Islet of Langerhans (tissue), 1 donor: ENCODE measurements at regions not wholly inside any gene's neighbourhood (a gene's known extent, or its start where the extent isn't known, plus 50 kb on each side); places are given as distances from the start of the nearest gene placed in this dataset.

Experiments
- FAIRE-seq: peaks from one replicate; lab custom pipeline; 2011; peaks lifted over from hg19 to GRCh38; lab: Jason Lieb, UNC

- no peak for FAIRE-seq
These were observed 162.4 kb upstream of the B3GAT1 start for GRCh38 chr11:134574425-134574824.

GRCh38 chr11:134573857-134574256, 161.8 kb upstream of the B3GAT1 start:
- FAIRE-seq = no peak

DNA sequence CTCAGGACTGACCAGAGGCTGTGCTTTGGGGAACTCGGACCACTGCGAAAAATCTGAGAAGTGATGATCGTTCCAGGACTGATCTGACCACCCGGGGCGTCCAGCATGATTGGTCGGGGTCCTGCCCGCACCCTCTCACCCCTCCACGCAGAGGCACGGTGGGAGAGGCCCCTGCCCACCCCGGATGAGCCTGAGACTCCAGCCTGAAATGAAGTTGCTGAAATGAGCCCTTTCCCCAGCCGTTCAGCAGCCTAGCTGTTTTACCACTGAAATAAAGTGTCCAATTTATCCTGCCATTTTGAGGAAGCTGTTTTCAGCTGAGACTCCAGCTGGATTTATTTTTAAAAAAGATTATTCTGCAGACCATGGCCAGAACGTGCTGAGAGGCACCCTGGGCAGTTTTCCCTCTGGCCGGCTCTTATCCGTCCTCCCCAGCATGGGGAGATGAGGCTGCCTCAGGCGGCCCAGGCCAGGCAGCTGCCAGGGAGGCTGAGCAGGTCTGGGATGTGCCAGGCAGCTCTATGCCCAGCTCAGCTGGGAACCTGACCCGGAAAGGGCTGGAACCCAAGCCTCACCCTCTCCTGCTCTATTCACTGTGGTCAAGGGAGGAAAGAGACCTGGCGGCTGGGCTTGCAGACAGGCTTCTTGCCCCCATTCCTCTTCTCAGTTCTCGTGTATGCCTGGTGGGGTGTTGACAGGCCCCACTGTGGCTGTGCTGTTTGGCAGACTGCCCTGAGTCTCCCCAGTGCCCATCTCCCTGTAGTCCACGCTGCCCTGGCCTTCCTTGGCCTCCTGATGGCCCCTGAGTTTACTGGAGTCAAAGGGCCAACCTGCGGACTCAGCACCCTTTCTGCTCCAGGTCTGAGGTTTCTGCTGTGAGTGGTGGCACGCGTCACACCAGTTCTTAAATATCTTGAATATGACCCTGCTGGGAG, 161.0 kb upstream of the B3GAT1 start:
- no peak for FAIRE-seq

DNA sequence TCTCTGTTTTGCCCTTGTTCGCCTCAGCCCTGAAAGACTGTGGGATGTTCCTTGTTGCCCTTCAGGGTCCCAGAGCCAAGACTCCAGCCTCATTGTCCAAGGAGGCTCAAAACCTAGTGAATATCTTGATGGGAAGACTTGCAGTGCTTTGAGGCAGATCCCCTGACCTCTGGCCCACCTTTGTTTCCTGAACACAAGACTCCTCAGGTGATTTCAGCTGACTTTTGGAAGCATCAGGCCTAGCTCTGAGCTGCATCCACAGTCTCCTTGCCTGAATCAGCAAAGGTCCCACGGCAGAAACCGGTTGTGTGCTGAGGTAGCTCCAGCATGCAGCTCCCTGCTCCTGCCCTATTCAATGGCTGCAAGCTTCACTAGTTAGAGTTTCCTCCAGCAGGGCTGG, 159.3 kb upstream of the B3GAT1 start:
- FAIRE-seq = no peak

- FAIRE-seq = no peak
These were observed 157.2 kb upstream of the B3GAT1 start for GRCh38 chr11:134569195-134569594.

GRCh38 chr11:134566311-134566710, 154.3 kb upstream of the B3GAT1 start:
- FAIRE-seq = no peak

GRCh38 chr11:134565343-134565891, 153.4 kb upstream of the B3GAT1 start:
- no peak for FAIRE-seq

- no peak for FAIRE-seq
These were observed 152.6 kb upstream of the B3GAT1 start for GRCh38 chr11:134564472-134565200.

GRCh38 chr11:134562941-134563471, 151.0 kb upstream of the B3GAT1 start:
- FAIRE-seq = no peak

DNA sequence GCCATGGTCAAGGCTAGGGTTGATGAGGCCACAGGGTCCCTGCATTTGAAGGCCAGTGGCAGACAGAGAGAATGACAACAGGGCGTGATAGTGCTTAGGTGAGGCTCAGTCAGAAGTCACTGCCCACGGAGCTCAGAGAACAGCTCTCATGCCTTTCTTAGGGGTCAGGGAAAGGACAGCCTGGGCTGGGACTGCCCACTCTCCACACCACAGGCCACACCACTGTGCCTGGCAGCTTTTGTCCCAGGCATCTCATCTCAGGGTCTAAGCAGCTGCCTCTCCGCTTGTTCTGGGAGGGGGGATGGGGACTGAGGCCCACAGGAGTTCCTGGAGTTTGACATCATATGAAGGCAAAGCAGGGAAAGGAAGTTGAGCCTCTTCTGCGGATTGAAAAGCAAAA, 150.2 kb upstream of the B3GAT1 start:
- FAIRE-seq = no peak

DNA sequence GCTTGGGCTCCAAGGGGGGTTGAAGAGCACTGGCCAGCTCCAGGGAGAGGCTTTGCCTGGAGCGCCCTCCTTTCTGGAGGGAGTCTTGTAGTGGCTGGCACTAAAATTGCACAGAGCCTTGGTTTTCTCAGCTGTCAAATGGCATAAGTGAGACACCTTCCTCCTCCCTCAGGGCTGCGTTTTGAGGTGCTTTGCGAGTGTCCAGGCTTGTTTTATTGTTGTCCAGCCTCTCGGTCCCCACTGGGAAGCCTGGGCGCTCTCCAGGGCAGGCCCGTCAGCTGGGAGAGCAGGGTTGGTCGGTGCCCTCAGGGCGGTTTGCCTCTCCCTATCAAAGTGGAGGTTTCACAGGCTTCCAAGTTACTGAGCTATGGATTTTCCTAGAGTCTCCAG, 149.3 kb upstream of the B3GAT1 start:
- no peak for FAIRE-seq

DNA sequence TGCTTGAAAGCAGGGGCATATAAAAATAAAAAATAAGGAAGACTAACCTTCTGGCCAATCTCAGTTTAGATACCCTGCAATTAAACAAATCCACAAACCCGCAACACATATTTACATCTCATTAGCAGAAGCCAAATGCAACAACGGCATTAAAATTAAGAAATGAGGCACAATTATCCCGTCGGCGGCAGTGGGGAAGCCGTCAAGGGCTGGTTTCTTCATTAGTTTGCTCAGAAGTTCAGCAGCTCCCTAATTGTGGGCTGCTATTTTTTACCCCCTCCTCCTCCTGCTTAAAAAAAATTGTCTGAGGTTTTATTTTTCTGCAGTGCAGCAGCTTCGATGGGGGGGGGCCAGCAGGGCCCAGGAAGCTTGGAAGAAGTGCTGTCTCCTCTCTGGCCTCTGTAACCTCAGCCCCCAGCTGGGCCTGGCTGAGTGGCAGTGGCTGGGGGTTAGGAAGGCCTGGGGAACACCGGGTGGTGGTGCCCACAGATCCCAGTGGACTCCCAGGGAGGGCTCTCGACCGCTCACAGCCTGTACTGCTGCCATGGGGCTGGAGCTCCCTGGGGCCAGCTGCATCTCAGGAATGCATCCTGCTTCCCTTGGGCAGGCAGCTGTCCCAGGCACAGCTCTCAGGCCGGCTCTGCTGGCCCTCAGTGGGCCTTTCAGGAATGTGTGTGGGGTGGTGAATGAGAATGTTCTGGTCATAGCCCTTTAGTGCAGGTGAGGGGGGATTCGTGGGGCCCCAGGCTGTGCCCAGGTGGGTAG, 148.7 kb upstream of the B3GAT1 start:
- no peak for FAIRE-seq

- no peak for FAIRE-seq
These were observed 148.0 kb upstream of the B3GAT1 start for GRCh38 chr11:134560066-134560465.

GRCh38 chr11:134559602-134559962, 147.5 kb upstream of the B3GAT1 start:
- FAIRE-seq = no peak

- FAIRE-seq = no peak
These were observed 147.0 kb upstream of the B3GAT1 start for GRCh38 chr11:134558916-134559601.

GRCh38 chr11:134558258-134558835, 146.3 kb upstream of the B3GAT1 start:
- FAIRE-seq = no peak

- FAIRE-seq = no peak
These were observed 145.7 kb upstream of the B3GAT1 start for GRCh38 chr11:134557571-134558257.

DNA sequence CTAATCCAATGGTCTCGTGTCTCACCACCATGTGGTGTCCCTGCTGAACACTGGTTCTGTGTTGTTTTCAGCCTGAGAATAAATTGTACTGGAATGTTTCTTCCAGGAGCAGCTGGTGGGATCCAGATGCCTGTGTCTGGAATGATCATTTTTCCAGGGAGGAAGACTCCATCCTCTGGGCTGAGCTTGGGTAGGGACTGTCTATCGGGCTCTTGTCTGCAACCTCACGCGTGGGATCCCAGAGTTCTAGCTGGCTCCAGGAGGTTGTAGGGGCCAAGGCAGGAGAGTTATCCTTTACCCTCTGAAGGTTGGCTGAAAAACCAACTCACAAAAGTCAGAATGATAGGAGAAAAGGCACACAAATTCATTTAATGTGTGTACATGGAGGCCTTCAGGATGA, 144.1 kb upstream of the B3GAT1 start:
- FAIRE-seq = no peak

DNA sequence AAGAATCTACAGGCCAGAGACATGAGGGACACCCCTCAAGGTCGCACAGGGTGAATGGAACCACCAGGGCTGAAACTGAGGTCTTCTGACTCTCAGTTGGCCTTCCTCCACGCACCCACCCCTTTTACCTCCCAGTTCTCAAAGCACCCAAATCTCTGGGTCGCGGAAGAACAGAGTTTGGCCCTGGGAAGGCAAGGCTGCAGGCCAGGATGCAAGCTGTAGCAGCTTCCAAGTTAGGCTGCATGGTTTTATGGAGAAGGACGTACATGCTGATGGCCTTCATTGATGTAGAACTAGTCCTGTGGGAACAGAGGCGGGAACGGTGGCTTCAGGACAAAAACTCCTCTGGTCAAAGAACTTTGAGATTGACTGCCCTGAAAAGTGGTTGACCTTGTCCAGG, 143.5 kb upstream of the B3GAT1 start:
- no peak for FAIRE-seq

DNA sequence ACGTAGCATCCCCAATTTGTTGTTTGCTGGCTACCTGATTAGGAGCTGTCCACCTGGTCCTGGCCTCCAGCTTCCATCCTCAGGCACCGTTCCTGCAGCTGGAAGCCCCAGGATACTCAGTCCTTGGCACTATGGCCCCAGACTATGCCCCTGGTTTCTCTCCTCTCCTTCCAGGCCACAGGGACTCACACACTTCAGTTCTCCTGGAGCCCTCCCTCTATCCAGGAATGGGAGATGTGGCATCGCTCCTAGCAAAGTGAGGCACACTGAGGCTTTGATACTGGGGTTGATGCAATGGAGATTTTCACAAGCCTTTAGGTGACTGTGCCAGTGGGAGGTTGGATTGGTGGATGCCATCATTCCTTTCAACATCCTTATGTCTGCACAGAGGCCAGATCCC, 142.8 kb upstream of the B3GAT1 start:
- no peak for FAIRE-seq

DNA sequence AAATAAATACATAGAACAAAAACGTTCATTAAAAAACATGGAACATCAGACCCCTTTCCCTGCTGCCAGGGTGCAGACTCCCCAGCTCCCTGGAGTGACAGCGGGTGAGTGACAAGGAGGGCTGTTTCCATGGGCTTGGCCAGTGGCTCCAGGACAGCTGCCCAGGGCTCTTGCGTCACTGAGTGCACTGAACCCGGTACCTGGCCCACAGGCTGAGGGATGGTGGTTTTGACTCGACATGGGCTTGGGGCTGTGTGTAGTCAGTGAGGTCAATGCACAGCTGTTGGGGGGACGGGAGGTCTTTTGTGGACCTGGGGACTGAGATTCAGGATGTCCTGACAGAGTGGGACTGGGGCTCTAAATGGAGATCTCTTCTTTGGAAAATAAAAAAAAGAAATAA, 142.1 kb upstream of the B3GAT1 start:
- no peak for FAIRE-seq
